SK-N-SH (cell line): ENCODE measurements at regions not wholly inside any gene's neighbourhood (a gene's known extent, or its start where the extent isn't known, plus 50 kb on each side); places are given as distances from the start of the nearest gene placed in this dataset.

Source experiments
- CTCF ChIA-PET: fragments of 300-600, 350-600 bp; formaldehyde crosslinking; extraction: SDS; loops from one replicate; lab custom pipeline; 2021; lab: Yijun Ruan, JAX
- POLR2A ChIA-PET: fragments of 350-600 bp; sonication (Branson Sonifier 250); formaldehyde crosslinking; extraction: SDS; loops from one replicate; lab custom pipeline; 2020; ENCODE audit warnings: antibody characterized with exemption, inconsistent platforms; lab: Yijun Ruan, JAX
- DNase-seq: peaks from one replicate; pipeline ENCODE4 v3.0.0; 2012
- H2AFZ ChIP-seq: fragments of 200-600 bp; sonication (generic); 2 replicates; pipeline ENCODE4 v1.8.1; 2016; ENCODE audit warnings: antibody characterized with exemption, mild to moderate bottlenecking, low read depth
- H3F3A ChIP-seq: fragments of 200-600 bp; sonication (generic); replicated peaks from 2 replicates; pipeline ENCODE3; 2016; ENCODE audit warnings: antibody characterized with exemption, mild to moderate bottlenecking; ENCODE audit not compliant: insufficient read depth
- H3K27ac ChIP-seq, 2 experiments: fragments of 200-500 bp in 1 of 2; fragments of 200-600 bp in 1 of 2; sonication (Bioruptor generic) in 1 of 2; sonication (generic), shearing (Covaris generic) in 1 of 2; 2 replicates each; pipeline versions ENCODE4 v1.5.1 to v1.6.1; 2014 to 2016; ENCODE audit warnings: low read depth in 2 of 2, inconsistent platforms in 1 of 2, low read length in 1 of 2, mild to moderate bottlenecking in 1 of 2, mixed read lengths in 1 of 2
- H3K27me3 ChIP-seq: fragments of 200-600 bp; sonication (generic), shearing (Covaris generic); 2 replicates; pipeline ENCODE4 v1.6.1; 2016; ENCODE audit warnings: mixed run types; ENCODE audit not compliant: insufficient read depth
- H3K36me3 ChIP-seq, 2 experiments: fragments of 200-500 bp in 1 of 2; fragments of 200-600 bp in 1 of 2; sonication (Bioruptor generic) in 1 of 2; sonication (generic) in 1 of 2; replicated peaks in 1 of 2; 2 replicates each; pipeline versions ENCODE3 to v1.5.1; 2014 to 2016; ENCODE audit warnings: low read length in 1 of 2, mild to moderate bottlenecking in 1 of 2; ENCODE audit not compliant: insufficient read depth in 2 of 2, control insufficient read depth in 1 of 2
- H3K4me1 ChIP-seq, 2 experiments: fragments of 200-500 bp in 1 of 2; fragments of 200-600 bp in 1 of 2; sonication (Bioruptor generic) in 1 of 2; sonication (generic), shearing (Covaris generic) in 1 of 2; 2 replicates each; pipeline versions ENCODE4 v1.5.1 to v1.6.1; 2014 to 2016; ENCODE audit warnings: low read depth in 1 of 2, low read length in 1 of 2, mixed run types in 1 of 2; ENCODE audit not compliant: insufficient read depth in 2 of 2, control insufficient read depth in 1 of 2
- H3K4me2 ChIP-seq: fragments of 200-600 bp; sonication (generic), shearing (Covaris generic); 2 replicates; pipeline ENCODE4 v1.6.1; 2017; ENCODE audit warnings: mixed run types
- H3K4me3 ChIP-seq, 2 experiments: fragments of 200-500 bp in 1 of 2; fragments of 200-600 bp in 1 of 2; sonication (Bioruptor generic) in 1 of 2; sonication (generic), shearing (Covaris generic) in 1 of 2; 2 replicates each; pipeline versions ENCODE4 v1.5.1 to v1.8.1; 2014 to 2016; ENCODE audit warnings: low read depth in 2 of 2, inconsistent platforms in 1 of 2, low read length in 1 of 2, mild to moderate bottlenecking in 1 of 2, mixed read lengths in 1 of 2, moderate library complexity in 1 of 2
- H3K79me2 ChIP-seq: fragments of 200-600 bp; sonication (generic); 2 replicates; pipeline ENCODE4 v1.8.1; 2017; ENCODE audit warnings: mild to moderate bottlenecking; ENCODE audit not compliant: insufficient read depth
- H3K9ac ChIP-seq: fragments of 200-600 bp; sonication (generic); 2 replicates; pipeline ENCODE4 v1.6.1; 2017; ENCODE audit warnings: mixed run types
- H3K9me2 ChIP-seq: fragments of 200-600 bp; sonication (generic); 2 replicates; pipeline ENCODE4 v1.6.1; 2017; ENCODE audit warnings: mixed run types
- H3K9me3 ChIP-seq: fragments of 200-600 bp; sonication (generic); 2 replicates; pipeline ENCODE4 v1.6.1; 2017; ENCODE audit warnings: mixed run types, mild to moderate bottlenecking, moderate library complexity
- H4K20me1 ChIP-seq: fragments of 200-600 bp; sonication (generic); 2 replicates; pipeline ENCODE4 v1.6.1; 2017; ENCODE audit warnings: mild to moderate bottlenecking, mixed run types; ENCODE audit not compliant: insufficient read depth
- ELF1 ChIP-seq: IDR thresholded peaks from 2 replicates; pipeline ENCODE4 v1.4.0; 2012
- EP300 ChIP-seq, 2 experiments: IDR thresholded peaks; 2 replicates each; pipeline versions ENCODE4 v1.4.0 to v1.6.1; 2012; ENCODE audit warnings: borderline replicate concordance in 1 of 2, low read depth in 1 of 2, low read length in 1 of 2
- FOXJ3 ChIP-seq: sonication (generic); formaldehyde crosslinking; IDR thresholded peaks from 2 replicates; pipeline ENCODE4 v1.5.1; 2020; ENCODE audit warnings: mild to moderate bottlenecking, missing genetic modification reagents
- FOXM1 ChIP-seq: IDR thresholded peaks from 2 replicates; pipeline ENCODE4 v1.4.0; 2012; ENCODE audit warnings: low read depth, mild to moderate bottlenecking
- GABPA ChIP-seq: IDR thresholded peaks from 2 replicates; pipeline ENCODE4 v1.4.0; 2012; ENCODE audit warnings: low read depth, mild to moderate bottlenecking
- GATA2 ChIP-seq: sonication (generic); formaldehyde crosslinking; IDR thresholded peaks from 2 replicates; pipeline ENCODE4 v1.5.0; 2020; ENCODE audit warnings: mild to moderate bottlenecking, missing genetic modification reagents
- JUND ChIP-seq: IDR thresholded peaks from 2 replicates; pipeline ENCODE4 v1.4.0; 2012
- MAX ChIP-seq: IDR thresholded peaks from 2 replicates; pipeline ENCODE4 v1.4.0; 2012; ENCODE audit warnings: low read depth
- MEF2A ChIP-seq: IDR thresholded peaks from 2 replicates; pipeline ENCODE4 v1.4.0; 2012; ENCODE audit warnings: low read depth, borderline replicate concordance
- MXI1 ChIP-seq: IDR thresholded peaks from 2 replicates; pipeline ENCODE4 v1.6.1; 2012; ENCODE audit warnings: mild to moderate bottlenecking, low read depth, low read length, improper control_type of control experiment
- NFIC ChIP-seq: IDR thresholded peaks from 2 replicates; pipeline ENCODE4 v1.4.0; 2012; ENCODE audit warnings: borderline replicate concordance
- POLR2AphosphoS5 ChIP-seq: IDR thresholded peaks from 2 replicates; pipeline ENCODE4 v1.6.1; 2012; ENCODE audit warnings: low read depth, low read length
- SIN3A ChIP-seq: IDR thresholded peaks from 2 replicates; pipeline ENCODE4 v1.6.1; 2012; ENCODE audit warnings: low read depth, mild to moderate bottlenecking, low read length, moderate library complexity, borderline replicate concordance
- SMC3 ChIP-seq: IDR thresholded peaks from 2 replicates; pipeline ENCODE4 v1.6.1; 2012; ENCODE audit warnings: low read depth, low read length, improper control_type of control experiment
- TAF1 ChIP-seq: IDR thresholded peaks from 2 replicates; pipeline ENCODE4 v1.6.1; 2012; ENCODE audit warnings: low read depth, mild to moderate bottlenecking, low read length, moderate library complexity, borderline replicate concordance
- ZBTB33 ChIP-seq: IDR thresholded peaks from 2 replicates; pipeline ENCODE4 v1.4.0; 2012; ENCODE audit warnings: low read depth, borderline replicate concordance
- WGBS: methylation state at CpG from one replicate; pipeline ENCODE4 v1.1.6; 2017; ENCODE audit warnings: low lambda C conversion rate; 5-methylcytosine and 5-hydroxymethylcytosine counted together
- TF ChIP-seq, protein P1 (sequence below): IDR thresholded peaks from 2 replicates; pipeline ENCODE4; 2012
- TF ChIP-seq, protein P2 (sequence below): fragments of 150-350 bp; IDR thresholded peaks from 2 replicates; pipeline ENCODE4 v1.6.1; 2017; ENCODE audit warnings: antibody characterized with exemption, low read length, low read depth, borderline replicate concordance

DNA sequence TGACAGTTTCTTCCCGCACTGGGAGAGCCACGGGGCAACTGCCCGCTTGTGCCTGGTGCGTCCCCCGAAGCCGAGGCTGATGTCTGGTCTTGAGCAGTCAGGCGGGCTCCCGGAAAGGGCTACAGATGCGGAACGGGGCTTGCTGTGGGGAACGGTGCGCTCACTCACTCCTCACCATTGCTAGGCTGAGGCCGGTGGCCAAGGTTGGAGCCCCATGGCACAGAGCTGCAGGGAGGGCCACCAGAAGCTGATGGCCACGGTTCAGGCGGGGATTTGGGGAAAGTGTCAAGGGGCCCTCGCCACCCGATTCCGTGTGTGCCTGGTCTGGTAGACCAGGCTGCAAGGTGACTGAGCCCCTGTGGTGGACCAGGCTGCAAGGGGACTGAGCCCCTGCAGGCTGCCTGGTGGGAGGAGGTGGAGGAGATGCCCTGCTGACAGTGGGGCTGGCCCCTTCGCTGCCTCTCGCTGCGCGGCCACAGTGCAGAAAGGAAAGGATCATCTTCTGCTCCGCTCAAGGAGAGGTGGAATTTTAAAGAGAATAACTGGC, 1315.8 kb downstream of the BRD1 start:
- no peak overlapping the region for H3K27ac ChIP-seq
- TF ChIP-seq ZBTB33 (no peak), POLR2AphosphoS5 (no peak), TAF1 (no peak), JUND (no peak), MAX (no peak), MXI1 (no peak), EP300 (IDR thresholded peaks at IDR 0.05; ENCODE audit: borderline replicate concordance in 1 of 2, low read depth in 1 of 2, low read length in 1 of 2) (no peak), SIN3A (no peak), FOXM1 (no peak), SMC3 (no peak), GABPA (no peak), ELF1 (no peak), FOXJ3 (no peak), MEF2A (no peak), NFIC (no peak), GATA2 (CRISPR knock-in tag) (no peak)
- TF ChIP-seq, protein P1, sequence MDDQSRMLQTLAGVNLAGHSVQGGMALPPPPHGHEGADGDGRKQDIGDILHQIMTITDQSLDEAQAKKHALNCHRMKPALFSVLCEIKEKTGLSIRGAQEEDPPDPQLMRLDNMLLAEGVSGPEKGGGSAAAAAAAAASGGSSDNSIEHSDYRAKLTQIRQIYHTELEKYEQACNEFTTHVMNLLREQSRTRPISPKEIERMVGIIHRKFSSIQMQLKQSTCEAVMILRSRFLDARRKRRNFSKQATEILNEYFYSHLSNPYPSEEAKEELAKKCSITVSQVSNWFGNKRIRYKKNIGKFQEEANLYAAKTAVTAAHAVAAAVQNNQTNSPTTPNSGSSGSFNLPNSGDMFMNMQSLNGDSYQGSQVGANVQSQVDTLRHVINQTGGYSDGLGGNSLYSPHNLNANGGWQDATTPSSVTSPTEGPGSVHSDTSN: no peak
- TF ChIP-seq, protein P2, sequence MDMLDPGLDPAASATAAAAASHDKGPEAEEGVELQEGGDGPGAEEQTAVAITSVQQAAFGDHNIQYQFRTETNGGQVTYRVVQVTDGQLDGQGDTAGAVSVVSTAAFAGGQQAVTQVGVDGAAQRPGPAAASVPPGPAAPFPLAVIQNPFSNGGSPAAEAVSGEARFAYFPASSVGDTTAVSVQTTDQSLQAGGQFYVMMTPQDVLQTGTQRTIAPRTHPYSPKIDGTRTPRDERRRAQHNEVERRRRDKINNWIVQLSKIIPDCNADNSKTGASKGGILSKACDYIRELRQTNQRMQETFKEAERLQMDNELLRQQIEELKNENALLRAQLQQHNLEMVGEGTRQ: no peak
- no peaks in the 10 kb centered on the region for H3K36me3 ChIP-seq
- H4K20me1 ChIP-seq: no peaks in the 10 kb centered on the region
- DNase-seq: no peak
- no peaks in the 10 kb centered on the region for H3K9me3 ChIP-seq
- no peak overlapping the region for H3K9ac ChIP-seq
- H3K27me3 ChIP-seq: no peaks in the 10 kb centered on the region
- no peak overlapping the region for H3K4me3 ChIP-seq
- no peak overlapping the region for H3K4me2 ChIP-seq
- no peaks in the 10 kb centered on the region for H3K9me2 ChIP-seq
- no peaks in the 10 kb centered on the region for H3K4me1 ChIP-seq
- no peaks in the 10 kb centered on the region for H3K79me2 ChIP-seq
- ChIA-PET POLR2A (no interaction called here), CTCF (no interaction called here)
- no peak overlapping the region for H2AFZ ChIP-seq
- H3F3A ChIP-seq: no peaks in the 10 kb centered on the region
- 45% methylated on average over 4 of the region's 23 CpGs for WGBS
